GM12872 (cell line): ENCODE measurements at regions not wholly inside any gene's neighbourhood (a gene's known extent, or its start where the extent isn't known, plus 50 kb on each side); places are given as distances from the start of the nearest gene placed in this dataset.

ENCODE experiments used
- TF ChIP-seq, protein P1 (sequence below): IDR thresholded peaks from 3 replicates; pipeline ENCODE4 v1.5.1; 2011; ENCODE audit warnings: low read depth, mild to moderate bottlenecking, low read length, moderate library complexity; ENCODE audit not compliant: insufficient read depth

DNA sequence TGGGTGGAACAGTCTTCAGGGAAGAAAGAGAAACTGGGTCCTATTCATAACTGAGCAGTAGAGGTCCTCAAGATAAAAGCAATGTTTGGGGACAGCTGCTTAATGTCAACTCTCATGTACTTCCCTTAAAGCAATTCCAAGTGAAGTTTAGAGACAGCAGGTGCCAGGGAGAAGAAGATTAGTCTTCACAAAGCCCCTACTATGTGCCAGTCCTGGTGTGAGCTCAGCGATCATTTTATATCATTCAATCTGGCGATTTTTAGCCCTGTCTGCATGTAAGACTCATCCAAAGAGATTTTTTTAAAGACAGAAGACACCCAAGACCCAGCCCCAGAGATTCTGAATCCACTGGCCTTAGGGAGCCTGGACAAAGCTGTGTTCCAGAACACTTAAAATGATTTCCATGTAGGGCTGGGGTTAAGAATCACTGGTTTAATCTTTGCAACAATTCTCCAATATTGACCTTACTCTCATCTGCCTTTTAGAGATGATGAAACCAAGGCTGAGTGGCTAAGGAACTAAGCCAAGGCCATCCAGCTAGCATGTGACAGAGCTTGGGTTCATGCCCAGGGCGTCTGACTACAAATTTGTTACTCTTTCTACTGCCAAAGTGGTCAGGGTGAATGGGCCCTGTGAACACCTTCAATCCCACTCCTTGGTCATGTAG, 404.5 kb upstream of the TBX3 start:
- TF ChIP-seq, protein P1, sequence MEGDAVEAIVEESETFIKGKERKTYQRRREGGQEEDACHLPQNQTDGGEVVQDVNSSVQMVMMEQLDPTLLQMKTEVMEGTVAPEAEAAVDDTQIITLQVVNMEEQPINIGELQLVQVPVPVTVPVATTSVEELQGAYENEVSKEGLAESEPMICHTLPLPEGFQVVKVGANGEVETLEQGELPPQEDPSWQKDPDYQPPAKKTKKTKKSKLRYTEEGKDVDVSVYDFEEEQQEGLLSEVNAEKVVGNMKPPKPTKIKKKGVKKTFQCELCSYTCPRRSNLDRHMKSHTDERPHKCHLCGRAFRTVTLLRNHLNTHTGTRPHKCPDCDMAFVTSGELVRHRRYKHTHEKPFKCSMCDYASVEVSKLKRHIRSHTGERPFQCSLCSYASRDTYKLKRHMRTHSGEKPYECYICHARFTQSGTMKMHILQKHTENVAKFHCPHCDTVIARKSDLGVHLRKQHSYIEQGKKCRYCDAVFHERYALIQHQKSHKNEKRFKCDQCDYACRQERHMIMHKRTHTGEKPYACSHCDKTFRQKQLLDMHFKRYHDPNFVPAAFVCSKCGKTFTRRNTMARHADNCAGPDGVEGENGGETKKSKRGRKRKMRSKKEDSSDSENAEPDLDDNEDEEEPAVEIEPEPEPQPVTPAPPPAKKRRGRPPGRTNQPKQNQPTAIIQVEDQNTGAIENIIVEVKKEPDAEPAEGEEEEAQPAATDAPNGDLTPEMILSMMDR = no peak

DNA sequence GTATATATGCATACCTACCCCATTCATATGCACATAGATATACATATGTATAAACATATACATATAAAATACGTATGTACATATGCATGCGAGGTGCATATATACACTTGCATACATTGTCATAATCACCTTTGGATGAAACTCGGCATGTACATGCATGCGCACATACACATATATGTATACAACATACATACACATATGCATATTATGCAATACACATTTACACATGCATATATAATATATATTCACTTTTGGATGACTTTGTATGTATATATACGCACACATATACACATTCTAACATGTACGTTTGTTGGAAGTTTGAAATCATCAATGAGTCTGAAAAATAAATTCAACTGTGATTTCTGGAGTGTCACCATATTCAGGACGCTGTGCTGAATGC, 401.6 kb upstream of the TBX3 start:
- TF ChIP-seq, protein P1 = no peak

DNA sequence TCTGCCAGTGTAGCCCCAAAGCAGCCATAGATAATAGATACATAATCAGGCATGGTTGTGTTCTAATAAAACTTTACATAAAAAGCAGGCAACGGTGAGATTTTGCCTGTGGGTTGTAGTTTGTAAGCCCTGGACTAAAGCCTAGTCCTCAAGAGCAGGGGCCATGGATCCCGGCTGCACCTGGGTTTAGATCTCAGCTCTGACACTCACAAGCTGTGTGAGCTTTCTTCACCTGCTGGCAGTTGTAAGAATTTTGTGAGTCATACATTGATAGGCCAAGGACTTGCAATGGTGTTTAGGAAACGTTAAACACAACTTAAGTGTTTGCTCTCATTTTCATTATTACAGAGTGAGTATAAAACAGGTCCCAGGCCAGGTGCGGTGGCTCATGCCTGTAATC, 395.8 kb upstream of the TBX3 start:
- TF ChIP-seq, protein P1 = no peak

DNA sequence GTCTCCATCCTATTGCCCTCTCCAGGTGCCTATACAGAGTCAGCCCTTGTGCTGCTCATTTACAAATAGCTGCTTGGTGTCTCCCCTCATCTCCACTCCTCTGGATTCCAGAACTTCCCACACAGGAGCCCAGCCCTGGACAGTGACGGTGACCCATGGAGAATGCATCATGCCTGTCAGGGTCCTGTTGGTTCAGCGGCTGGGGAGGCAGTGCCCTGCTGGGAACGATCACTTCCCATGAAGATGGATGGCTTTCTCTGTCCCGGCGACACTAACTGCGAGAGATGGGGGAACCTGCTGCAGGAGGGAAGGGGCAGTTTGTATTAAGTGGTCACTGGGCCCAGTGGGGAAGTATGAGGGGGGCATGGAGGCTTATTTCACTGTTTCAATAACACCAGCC, 395.0 kb upstream of the TBX3 start:
- TF ChIP-seq, protein P1 = no peak

DNA sequence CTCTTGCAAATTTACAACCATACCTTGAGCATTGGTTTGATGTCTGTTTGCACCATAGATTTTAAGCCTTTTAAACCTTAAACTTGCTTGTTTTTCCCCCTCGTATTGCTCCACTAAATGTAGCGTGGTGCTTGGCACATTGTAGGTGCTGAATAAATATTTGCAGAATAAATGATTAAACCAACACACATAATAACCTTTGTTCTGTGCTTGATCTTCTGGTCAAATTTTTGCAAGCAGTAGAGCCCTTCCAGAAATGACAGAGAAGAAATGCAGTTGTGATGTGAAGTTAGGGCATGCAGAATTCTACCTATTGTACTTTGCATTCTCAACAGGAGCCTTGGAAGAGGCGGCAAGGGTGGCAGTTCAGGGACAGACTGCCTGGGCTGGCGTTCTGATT, 394.4 kb upstream of the TBX3 start:
- TF ChIP-seq, protein P1 = no peak

DNA sequence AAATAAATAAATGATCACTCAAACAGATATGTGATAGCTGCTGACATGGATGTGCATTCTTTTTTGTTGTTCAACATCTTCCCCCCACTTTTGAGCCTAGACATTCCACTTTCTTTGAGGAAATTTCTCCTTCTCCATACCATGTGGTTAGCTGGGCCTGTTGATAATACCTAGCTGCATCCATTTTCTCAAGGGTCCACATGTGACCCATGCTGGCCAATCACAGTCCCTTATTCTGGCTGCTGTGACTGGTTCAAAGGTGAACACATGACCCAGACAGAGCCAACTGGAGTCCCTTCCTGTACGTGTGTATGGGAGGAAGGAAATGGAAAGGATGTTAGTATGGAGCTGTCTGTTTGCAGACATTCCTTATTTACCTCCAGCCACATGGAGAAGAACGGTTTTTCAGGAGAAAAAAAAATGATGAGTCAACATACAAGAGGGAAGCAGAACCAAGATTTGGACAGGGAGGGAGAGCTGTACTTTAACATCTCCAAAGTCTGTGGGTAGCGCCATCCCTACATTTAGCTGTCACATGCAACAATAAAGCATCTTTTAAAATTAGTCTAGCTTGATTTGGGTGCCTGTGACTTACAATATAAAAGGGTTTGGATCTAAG, 391.7 kb upstream of the TBX3 start:
- TF ChIP-seq, protein P1 = no peak

DNA sequence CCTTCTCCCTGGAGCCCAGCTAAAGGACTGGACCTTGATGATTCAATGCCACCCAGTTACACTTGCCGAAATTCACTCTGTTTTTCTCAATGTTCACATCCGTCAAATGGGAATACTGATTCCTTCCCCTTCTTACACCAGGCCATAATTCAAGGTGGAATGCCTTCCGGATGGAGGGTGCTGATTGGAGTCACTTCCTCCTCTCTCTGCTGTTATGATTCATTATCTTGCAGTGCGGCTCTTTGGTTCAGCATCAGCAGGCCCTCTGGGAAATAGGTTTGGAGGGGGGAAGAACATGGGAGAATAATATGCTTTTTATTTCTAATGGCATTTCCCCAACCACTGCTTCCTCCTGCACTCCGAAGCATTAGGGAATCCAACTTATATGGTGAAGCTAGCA, 390.6 kb upstream of the TBX3 start:
- TF ChIP-seq, protein P1 = no peak

DNA sequence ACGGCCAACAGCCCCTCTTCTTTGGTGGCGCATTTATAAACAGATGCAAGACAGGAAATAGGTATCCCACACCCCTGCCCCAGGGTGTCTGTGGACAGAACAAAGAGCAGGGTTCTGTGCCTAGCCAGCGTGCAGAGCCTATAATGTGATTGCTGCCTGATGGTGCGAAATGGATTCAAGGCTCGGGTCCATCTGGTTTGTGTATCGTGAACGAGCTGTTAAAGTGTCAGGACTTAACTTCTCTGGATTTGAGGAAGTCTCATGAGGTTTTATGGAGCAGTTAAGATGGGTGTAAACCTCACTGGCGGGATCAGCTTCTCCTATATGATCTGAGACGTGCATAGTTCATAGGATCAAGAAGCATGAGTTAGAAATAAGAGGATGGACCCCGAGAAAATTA, 388.7 kb upstream of the TBX3 start:
- TF ChIP-seq, protein P1 = no peak
